Myocyte (in vitro differentiated cells): ENCODE measurements at regions not wholly inside any gene's neighbourhood (a gene's known extent, or its start where the extent isn't known, plus 50 kb on each side); places are given as distances from the start of the nearest gene placed in this dataset.

Experiments used
- DNase-seq: peaks from one replicate; pipeline ENCODE4 v3.0.0-alpha.2; 2012; ENCODE audit warnings: low read depth

DNA sequence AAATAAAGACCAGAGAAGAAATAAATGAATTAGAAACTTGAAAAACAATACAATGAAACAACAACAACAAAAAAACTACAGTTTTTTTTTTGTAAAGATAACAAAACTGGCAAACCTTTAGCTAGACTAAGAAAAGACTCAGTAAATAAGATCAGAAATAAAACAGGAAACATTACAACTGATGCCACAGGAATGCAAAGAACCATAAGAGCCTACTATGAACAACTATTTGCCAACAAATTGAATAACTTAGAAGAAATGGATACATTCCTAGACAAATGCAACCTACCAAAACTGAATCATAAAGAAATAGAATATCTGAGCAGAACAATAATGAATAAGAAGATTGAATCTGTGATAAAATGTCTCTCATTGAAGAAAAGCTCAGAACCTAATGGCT is 742.0 kb downstream of the ADGRL2 start:
- DNase-seq = no peak

DNA sequence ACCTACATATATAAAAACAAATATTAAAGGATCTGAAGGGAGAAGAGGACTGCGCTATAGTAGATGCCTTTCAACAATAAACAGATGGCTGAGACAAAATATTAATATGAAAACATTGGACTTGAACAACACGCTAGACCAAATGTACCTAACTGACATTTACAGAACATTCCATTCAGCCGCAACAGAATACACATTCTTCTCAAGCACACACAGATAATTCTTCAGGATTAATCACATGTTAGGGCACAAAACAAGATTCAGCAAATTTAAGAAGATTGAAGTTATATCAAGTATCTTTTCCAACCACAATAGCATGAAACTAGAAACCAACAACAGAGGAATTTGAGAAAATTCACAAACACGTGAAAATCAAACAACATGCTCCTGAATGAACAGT is 741.4 kb downstream of the ADGRL2 start:
- peak; percentile 15 for DNase-seq

DNA sequence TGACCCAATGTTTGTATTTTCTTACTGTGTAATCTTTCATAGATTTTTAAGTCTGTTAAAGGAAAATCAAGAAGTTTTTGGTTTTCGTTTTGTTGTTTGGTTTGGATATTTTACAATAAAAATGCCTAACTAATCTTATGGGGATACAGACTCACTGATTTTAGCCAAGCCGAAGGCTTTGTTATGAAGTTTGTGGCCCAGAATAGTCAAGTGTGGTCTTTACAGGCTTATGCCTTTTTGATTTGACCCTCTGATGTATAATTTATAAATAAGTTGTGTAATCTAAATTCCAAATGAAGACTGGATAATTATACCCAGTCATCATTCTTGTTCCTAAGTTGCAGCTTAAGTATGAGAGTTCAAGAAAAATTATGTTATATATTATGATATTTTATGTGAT is 739.3 kb downstream of the ADGRL2 start:
- no peak for DNase-seq

DNA sequence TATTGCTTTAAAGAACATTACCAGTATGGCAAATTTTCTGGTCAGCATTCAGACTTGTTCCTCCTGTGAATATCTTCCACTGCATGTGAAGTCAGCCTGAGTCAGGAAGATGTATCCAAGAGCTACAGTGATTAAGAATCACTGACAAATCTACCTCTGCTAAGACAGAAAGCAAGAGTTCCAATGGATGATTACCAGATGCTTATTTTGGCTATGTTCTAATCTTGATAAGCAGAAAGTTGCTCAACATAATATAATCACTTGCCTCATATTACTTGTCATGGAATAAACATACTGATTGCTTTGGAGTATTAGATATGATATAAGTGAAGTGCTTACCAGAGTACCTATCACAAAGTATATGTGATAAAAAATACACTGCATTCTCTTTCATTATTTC is 738.1 kb downstream of the ADGRL2 start:
- no peak for DNase-seq

DNA sequence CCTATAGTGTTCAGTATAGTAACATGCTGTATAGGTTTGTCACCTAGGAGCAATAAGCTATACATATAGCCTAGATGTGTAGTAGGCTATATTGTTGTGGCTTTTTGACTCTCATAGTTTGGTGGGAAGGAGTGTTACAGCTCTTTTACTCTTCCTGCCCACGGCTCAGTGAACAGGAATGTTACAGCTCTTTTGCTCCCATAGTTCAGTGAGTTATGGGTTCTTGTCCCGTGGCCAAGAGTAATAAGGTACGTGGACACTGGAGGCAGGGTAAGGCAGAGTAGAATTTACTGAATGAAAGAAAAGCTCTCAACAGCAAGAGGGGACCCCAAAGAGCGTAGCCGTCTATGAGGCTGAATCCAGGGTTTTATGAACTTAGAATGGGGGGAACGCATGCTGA is 734.3 kb downstream of the ADGRL2 start:
- no peak for DNase-seq

DNA sequence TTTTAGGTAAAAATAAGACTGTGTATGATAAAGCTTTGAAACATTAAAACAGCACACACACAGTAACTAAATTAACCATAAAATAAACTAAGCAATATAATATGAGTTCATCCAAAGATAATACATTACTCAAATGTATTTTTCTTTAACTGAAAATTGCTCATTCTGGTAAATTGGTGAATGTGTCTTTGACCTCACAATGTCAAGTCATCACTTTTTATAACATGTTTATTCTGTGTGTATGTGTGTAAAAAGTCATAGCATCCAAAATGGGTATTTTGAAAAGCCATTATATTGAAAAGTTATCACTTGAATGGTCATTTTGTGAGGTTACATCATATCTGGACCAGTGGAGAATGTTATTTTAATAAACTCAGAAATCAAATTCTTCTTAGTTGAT is 724.6 kb downstream of the ADGRL2 start:
- no peak for DNase-seq

DNA sequence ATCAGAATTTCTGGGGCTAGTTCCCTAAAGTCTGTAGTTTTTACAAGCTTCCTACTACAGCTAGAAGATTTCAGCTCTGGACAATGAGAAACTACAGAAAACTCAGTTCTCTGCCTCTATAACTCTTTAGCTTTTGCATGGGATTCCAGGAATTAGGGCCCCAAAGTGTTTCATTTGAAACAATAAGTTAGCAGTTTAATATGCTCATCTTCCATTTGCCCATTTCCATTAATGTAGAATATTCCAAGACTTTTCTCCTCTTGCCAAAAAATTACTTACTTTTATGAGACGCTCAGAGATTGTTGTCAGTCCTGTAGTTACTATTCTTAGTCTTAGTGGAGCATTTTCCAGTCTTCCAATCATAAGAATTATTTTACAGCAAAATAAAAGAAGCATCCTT is 719.9 kb downstream of the ADGRL2 start:
- DNase-seq = no peak

DNA sequence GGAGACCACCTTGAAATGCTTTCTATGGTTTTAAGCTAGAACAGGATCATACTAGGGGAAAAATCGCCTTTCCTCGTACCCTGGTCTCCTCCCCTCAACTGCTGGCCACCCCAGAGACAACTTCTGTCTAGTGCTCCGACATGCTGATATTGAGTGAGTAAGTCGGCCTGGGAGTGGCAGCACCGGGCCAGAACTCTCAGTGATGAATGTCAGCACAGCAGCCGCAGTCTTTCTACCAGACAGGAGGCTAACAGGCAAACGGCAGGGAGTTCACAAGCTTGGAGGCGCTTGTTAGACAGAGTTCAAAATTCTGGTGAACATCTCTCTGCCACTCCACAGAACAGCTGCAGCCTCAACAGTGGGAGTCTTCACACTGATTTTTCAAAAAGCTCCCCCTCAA is 716.9 kb downstream of the ADGRL2 start:
- peak; percentile 20 for DNase-seq

DNA sequence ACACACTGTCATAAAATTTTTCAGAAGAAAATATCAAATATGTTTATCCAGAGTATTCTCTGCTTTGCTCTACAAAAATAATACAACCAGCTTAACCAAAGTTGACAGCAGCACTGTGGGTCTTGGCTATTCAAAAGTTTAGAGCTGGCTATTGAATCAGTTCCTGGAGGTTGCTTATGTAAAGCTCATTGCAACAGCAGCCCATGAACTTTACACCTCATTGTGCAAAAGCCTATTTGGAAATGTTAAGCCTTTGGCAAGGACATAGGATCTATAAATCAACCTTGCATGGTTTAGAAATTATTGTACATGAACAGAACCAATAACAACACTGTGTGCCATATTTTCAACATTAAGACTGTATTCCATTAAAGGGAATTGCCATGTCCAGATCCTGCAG is 714.9 kb downstream of the ADGRL2 start:
- DNase-seq = no peak

DNA sequence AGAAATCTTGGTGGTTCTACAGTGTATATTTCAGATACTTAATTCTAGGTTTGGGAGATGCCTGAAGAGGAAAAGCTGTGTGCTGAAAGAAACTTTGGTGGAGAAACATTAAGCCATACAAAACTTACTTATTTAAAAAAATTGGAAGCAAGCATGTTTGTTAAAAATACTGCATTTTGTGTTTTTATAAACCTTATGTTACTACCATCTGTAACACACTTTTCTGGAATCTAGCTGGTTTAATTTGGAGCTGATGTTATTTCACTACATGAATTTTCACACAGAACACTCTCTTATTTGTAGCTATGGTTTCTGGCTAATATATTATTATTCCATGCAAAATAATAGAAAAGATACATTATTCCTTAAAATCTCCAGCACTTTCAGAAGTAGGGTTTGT is 710.7 kb downstream of the ADGRL2 start:
- no peak for DNase-seq

DNA sequence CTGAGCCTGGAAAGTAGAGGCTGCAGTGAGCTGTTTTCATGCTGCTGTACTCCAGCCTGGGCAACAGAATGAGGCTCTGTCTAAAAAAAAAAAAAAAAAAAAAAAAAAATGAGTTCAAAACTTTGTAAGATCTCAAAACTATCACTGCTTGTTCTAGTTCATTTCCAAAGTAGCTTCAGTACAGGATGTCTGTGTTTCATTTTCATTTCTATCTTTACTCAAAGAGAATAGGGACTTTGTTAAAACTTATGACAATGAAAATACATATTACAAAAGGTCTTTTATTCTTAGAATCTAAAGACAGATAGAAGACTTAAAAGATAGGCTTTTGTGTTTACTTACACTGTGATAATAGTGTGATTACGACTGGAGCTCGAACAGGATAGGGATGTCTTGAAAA is 709.7 kb downstream of the ADGRL2 start:
- DNase-seq = no peak

DNA sequence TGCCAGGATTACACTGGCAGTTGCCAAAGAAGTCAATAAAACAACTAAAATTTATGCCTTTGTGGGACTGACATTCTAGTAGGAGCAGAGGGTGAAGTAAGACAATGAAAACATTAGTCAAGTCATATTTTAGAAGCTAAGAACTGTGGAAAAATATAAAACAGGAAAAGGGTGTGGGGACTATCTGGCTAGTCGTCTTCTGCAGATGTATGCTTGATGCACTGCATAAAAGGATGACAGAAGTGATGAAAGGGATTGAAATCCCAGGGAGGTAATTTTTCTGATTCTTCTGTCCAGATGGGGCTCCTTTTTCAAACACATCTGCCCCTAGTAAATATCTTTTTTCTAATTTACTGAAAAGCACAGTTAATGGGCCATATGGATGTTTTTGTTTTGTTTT is 706.3 kb downstream of the ADGRL2 start:
- DNase-seq = no peak

DNA sequence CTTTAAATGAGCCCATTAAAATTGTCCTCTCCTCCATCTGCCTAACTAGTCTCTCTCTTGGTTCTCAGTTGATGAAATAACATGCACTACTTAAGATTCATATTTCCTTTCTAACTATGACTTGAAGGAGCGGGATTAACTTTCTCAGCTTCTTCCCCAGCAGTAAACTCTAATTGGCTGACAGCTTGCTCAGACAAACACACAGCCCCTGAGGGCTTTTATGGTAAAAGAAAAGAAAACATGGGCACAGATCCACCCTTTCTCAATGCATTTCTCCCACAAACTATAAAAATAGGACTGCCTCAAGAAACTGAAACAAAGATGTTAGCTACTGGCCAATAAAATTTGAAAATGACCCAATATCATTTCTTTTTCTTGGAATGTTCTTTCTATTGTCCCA is 703.1 kb downstream of the ADGRL2 start:
- peak; percentile 5 for DNase-seq

DNA sequence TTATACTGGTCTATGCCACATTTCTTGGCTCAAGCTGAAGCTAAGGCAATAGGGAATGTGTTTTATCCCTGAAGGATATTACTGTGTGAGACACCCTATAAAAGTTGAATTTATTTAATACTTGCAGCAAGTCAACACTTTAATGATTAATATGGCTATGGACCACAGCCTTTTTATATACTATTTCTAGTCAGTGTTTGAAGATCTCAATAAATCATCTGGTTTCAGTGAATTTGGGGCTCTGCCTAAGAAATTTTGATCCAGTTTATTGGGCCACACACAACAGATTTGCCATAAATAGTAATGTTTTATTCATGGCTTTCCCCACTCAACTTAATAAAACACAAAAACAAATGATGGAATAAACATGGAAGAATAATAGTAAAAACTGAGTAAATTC is 698.3 kb downstream of the ADGRL2 start:
- DNase-seq = no peak

DNA sequence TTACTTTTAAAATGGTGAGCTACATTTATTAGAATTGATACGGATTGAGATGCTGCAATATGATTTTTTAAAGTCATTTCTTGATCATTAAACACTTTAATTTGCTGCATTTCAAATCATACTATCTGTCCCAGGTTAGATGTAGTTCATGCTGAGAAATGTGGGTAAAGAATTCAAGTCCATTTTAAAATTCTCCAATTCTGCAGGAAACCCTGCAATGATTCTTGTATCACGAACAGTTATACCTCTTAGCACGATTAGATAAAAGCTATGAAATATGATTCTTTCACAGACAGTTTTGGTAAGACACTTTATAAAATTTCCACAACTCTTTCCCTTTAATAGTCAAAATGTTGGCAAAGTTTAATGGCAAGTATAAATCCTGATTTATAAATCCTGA is 693.4 kb downstream of the ADGRL2 start:
- no peak for DNase-seq

DNA sequence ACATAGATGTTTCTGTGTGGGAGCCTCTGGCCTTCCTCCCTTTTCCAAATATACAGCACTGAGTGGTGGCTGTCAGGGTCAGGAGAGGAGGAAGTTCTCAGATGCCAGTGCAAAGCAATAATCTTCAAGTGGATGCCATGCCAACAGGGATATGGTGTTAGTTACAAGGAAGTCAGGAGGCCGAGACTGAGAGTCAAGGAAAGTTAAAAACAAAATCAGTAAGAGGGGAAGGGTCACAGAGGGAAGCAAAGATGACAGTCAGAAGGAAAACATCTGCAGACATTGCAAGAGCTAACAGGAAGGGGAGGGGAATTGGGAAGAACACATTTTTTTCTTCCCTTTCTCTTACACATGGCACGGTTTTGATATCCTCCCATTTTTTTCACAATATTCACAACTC is 691.4 kb downstream of the ADGRL2 start:
- no peak for DNase-seq

DNA sequence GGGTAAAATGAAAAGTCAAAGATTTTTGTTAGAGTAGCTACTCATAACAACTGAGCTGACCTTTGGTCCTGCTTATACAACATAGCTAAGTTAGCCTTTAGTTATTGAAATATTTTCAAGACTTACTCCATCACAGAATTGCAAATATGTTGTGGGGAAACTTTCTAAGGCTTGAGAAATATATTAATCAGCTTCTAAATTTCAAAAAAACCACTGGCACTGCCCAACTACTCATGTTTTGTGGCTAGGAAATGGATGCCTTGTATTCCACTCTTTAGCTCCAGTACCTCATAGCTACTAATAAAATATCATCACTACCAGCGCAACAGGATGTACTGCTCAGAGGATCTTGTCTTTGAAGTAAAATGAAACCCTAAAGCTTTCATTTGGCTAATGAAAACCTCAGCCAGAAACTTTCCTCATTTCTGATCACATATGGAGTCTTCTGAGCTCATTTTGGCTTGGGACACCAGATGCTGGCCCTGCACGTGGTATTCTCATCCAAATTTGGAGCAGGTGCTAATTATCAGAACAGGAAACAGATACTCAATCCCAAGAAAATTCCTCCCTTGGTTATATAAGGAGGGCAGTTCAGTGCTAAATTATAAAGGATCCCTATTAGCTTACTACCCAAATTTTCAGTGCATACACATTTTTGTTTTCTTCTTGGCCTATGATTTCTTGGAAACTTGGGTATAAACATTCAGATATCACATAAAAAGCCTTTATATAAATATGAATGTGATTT is 690.7 kb downstream of the ADGRL2 start:
- peak; percentile 2 for DNase-seq

DNA sequence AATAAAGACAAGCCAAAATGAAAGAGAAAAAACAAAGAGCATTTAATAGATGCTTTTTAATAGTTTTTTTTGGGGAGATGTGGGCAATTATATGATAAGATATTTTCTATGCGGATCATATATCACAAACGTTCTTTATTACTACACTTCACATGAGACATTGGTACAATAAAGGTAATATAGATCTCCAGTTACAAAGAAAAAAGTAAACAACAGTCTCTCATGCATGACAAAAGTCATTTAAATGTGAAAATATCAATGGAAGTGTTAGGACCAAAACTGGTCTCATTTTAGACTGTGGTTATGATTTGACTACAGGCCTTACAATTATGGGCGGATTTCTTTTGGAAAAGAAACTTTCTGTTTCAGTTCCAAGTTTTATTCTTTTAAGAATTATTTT is 687.0 kb downstream of the ADGRL2 start:
- DNase-seq = no peak

DNA sequence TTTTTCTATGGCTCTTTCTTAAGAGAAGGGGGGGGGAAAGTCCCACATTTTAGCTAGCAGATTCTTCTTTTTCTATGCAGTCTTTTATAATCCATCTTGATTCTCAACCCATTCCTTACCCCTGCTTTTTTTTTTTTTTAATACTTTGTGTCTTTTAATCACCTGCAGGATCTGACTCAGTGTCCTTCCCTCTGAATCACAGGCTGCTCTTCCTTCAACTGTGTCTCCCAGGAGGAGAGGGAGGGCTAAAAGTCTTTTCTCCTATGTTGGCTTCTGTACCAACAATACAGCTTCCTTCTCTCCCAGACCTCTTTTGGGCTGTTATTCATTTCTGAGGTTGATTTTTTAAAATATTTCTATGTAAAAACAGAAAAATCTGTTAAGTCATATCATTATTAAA is 686.2 kb downstream of the ADGRL2 start:
- DNase-seq = no peak

DNA sequence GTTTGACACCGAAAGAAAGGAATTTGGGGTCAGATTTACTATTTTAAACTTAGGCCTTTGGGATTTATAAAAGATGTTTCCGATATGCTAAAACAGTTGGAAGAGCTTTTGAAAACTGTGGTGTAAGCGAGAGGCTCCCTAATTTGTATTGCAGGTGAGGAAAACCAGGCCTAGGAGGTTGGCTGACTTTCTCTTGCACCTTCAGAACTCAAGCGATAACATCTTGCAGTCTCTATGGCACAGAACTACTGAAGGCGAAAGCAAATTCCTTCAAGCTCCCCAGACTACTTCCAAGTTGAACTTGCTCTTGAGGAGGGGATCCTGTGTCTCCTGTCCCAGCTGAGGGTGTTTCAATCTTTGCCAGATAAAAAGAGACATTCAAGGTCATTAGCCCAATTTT is 685.7 kb downstream of the ADGRL2 start:
- DNase-seq = no peak

DNA sequence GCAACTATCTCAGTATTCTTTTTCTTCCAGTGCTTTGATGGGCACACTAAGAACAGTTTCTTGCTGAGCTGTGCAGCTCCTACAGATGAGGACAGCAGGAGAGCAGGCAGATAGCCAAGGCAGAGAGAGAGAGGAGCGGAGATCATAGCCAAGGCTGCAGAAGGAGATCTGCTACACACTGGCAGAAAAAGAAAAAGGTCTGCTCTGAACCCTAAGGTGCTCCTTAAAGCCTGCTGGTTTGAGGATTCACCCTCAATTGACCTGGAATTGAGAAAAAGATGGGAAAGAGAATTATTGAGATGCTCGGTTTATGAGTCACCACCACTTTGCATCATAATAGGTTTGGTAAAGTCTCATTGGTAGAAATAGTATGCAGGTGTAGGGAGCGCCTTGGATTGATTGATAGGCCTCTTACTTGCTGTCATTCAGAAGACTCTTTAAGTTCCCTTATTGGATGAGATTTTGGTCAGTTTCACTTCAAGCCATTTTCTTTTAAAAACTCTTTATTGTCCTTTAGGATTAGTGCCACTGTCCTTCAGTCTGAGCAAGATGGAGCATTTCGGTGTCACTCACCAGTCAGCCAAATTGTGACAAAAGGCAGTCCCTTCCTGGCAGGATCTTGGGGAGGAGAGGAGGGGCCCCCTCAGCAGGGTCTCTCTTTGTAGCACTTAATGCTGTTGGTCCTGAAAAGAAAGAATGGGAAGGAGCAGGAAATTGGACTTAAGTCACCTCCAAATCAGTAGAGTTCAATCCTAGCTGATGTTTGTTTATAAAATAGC is 685.0 kb downstream of the ADGRL2 start:
- peak; percentile 11 for DNase-seq

DNA sequence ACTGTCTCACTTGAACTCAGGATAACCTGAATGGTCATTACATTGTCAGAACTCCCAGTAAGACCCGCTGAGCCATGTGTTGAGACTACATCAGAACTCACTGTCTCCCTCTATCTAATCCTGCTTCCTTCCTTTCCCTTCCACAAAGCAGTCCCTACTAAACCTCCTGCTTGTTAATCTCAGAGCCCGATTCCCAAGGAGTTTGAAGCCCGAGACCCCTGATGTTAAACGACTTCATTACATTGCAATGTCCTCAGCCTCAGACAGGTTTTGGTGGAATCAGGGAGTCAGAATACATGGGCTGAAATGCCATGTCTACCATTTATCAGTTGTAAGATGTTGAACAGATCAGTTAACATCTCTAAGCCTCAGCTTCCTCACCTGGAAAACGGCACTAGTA is 682.4 kb downstream of the ADGRL2 start:
- no peak for DNase-seq

DNA sequence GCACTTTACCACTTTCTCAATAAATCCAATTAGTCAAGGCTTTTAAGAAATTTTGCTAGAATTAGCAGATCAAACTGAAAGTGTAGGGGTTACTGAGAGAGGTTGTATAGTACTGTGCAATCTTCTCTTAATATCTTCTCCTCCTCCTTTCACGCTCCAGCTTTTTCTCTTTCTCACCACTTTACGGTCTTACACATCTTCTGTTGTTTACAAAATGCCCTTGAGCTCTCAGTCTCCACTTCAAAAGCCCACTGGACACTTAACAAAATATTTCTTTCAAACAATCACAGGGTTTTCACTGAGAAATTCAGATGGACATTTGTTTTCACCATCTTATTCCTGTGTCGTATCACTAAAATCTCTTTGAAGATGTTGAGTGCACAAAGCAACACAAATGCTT is 678.2 kb downstream of the ADGRL2 start:
- DNase-seq = no peak
